ENCODE measurements at regions not wholly inside any gene's neighbourhood (a gene's known extent, or its start where the extent isn't known, plus 50 kb on each side); places are given as distances from the start of the nearest gene placed in this dataset.
"Not testable (repeated sequence)": the region's sequence is repeated elsewhere in the genome, so short reads cannot be mapped to it uniquely, and the experiment has no call there.

GRCh38 chr1:164443166-164443565 is 115.8 kb upstream of the PBX1 start:
- Histone ChIP-seq H3K36me3 (ENCODE audit: control insufficient read depth, insufficient read depth, low read length) (no peaks in the 10 kb centered on the region), H3K4me1 (ENCODE audit: control insufficient read depth, insufficient read depth, low read length, poor library complexity, severe bottlenecking) (no peaks in the 10 kb centered on the region), H3K27ac (ENCODE audit: low read depth, low read length, severe bottlenecking) (no peak overlapping the region), H3K4me3 (ENCODE audit: extremely low read depth, insufficient read depth, low read length, poor library complexity, severe bottlenecking) (no peak overlapping the region), H3K9me3 (ENCODE audit: control insufficient read depth, low read length) (no peaks in the 10 kb centered on the region)
- no CpG with 5 or more reads among the region's 1 CpG for WGBS, 2 experiments (ENCODE audit: insufficient coverage in 2 of 2)

- H3K4me3 ChIP-seq (ENCODE audit: extremely low read depth, insufficient read depth, low read length, poor library complexity, severe bottlenecking), result no peak overlapping the region
- no peak overlapping the region for H3K27ac ChIP-seq (ENCODE audit: low read depth, low read length, severe bottlenecking)
- H3K36me3 ChIP-seq (ENCODE audit: control insufficient read depth, insufficient read depth, low read length), result no peaks in the 10 kb centered on the region
- WGBS, 2 experiments (ENCODE audit: insufficient coverage in 2 of 2), result no CpG with 5 or more reads among the region's 1 CpG
- H3K4me1 ChIP-seq (ENCODE audit: control insufficient read depth, insufficient read depth, low read length, poor library complexity, severe bottlenecking), result no peaks in the 10 kb centered on the region
- no peaks in the 10 kb centered on the region for H3K9me3 ChIP-seq (ENCODE audit: control insufficient read depth, low read length)
Measured at GRCh38 chr1:164443836-164444235, 115.1 kb upstream of the PBX1 start.

GRCh38 chr1:164446020-164446419 is 113.0 kb upstream of the PBX1 start:
- Histone ChIP-seq H3K9me3 (ENCODE audit: control insufficient read depth, low read length) (no peaks in the 10 kb centered on the region), H3K4me3 (ENCODE audit: extremely low read depth, insufficient read depth, low read length, poor library complexity, severe bottlenecking) (no peak overlapping the region), H3K4me1 (ENCODE audit: control insufficient read depth, insufficient read depth, low read length, poor library complexity, severe bottlenecking) (no peaks in the 10 kb centered on the region), H3K36me3 (ENCODE audit: control insufficient read depth, insufficient read depth, low read length) (no peaks in the 10 kb centered on the region), H3K27ac (ENCODE audit: low read depth, low read length, severe bottlenecking) (no peak overlapping the region)
- 83 to 100% methylated on average over 1 to 3 of the region's 6 CpGs for WGBS, 2 experiments (ENCODE audit: insufficient coverage in 2 of 2)

GRCh38 chr1:164452549-164452948 is 106.4 kb upstream of the PBX1 start:
- Histone ChIP-seq H3K4me3 (ENCODE audit: extremely low read depth, insufficient read depth, low read length, poor library complexity, severe bottlenecking) (no peak overlapping the region), H3K36me3 (ENCODE audit: control insufficient read depth, insufficient read depth, low read length) (no peaks in the 10 kb centered on the region), H3K4me1 (ENCODE audit: control insufficient read depth, insufficient read depth, low read length, poor library complexity, severe bottlenecking) (no peaks in the 10 kb centered on the region), H3K9me3 (ENCODE audit: control insufficient read depth, low read length) (no peaks in the 10 kb centered on the region), H3K27ac (ENCODE audit: low read depth, low read length, severe bottlenecking) (no peak overlapping the region)
- WGBS, 2 experiments (ENCODE audit: insufficient coverage in 2 of 2), result no CpG with 5 or more reads among the region's 1 CpG

- H3K4me1 ChIP-seq (ENCODE audit: control insufficient read depth, insufficient read depth, low read length, poor library complexity, severe bottlenecking), result no peaks in the 10 kb centered on the region
- H3K9me3 ChIP-seq (ENCODE audit: control insufficient read depth, low read length), result no peaks in the 10 kb centered on the region
- H3K27ac ChIP-seq (ENCODE audit: low read depth, low read length, severe bottlenecking), result no peak overlapping the region
- H3K4me3 ChIP-seq (ENCODE audit: extremely low read depth, insufficient read depth, low read length, poor library complexity, severe bottlenecking), result no peak overlapping the region
- no peaks in the 10 kb centered on the region for H3K36me3 ChIP-seq (ENCODE audit: control insufficient read depth, insufficient read depth, low read length)
- no CpG with 5 or more reads among the region's 1 CpG for WGBS, 2 experiments (ENCODE audit: insufficient coverage in 2 of 2)
Measured at GRCh38 chr1:164456272-164456671, 102.7 kb upstream of the PBX1 start.

GRCh38 chr1:164459176-164459575 is 99.8 kb upstream of the PBX1 start:
- not testable (repeated sequence) for H3K4me1 ChIP-seq (ENCODE audit: control insufficient read depth, insufficient read depth, low read length, poor library complexity, severe bottlenecking); H3K27ac ChIP-seq (ENCODE audit: low read depth, low read length, severe bottlenecking); H3K36me3 ChIP-seq (ENCODE audit: control insufficient read depth, insufficient read depth, low read length); H3K4me3 ChIP-seq (ENCODE audit: extremely low read depth, insufficient read depth, low read length, poor library complexity, severe bottlenecking); H3K9me3 ChIP-seq (ENCODE audit: control insufficient read depth, low read length)
- WGBS, 2 experiments (ENCODE audit: insufficient coverage in 2 of 2), result 89 to 97% methylated on average over 9 to 25 of the region's 25 CpGs

- no peak overlapping the region for H3K4me3 ChIP-seq (ENCODE audit: extremely low read depth, insufficient read depth, low read length, poor library complexity, severe bottlenecking)
- H3K4me1 ChIP-seq (ENCODE audit: control insufficient read depth, insufficient read depth, low read length, poor library complexity, severe bottlenecking), result no peaks in the 10 kb centered on the region
- WGBS, 2 experiments (ENCODE audit: insufficient coverage in 2 of 2), result 78 to 100% methylated on average over 1 to 3 of the region's 5 CpGs
- no peaks in the 10 kb centered on the region for H3K36me3 ChIP-seq (ENCODE audit: control insufficient read depth, insufficient read depth, low read length)
- no peak overlapping the region for H3K27ac ChIP-seq (ENCODE audit: low read depth, low read length, severe bottlenecking)
- no peaks in the 10 kb centered on the region for H3K9me3 ChIP-seq (ENCODE audit: control insufficient read depth, low read length)
Measured at GRCh38 chr1:164466001-164466421, 93.0 kb upstream of the PBX1 start.

- Histone ChIP-seq H3K4me1 (ENCODE audit: control insufficient read depth, insufficient read depth, low read length, poor library complexity, severe bottlenecking) (no peaks in the 10 kb centered on the region), H3K27ac (ENCODE audit: low read depth, low read length, severe bottlenecking) (no peak overlapping the region), H3K9me3 (ENCODE audit: control insufficient read depth, low read length) (no peaks in the 10 kb centered on the region), H3K36me3 (ENCODE audit: control insufficient read depth, insufficient read depth, low read length) (no peaks in the 10 kb centered on the region), H3K4me3 (ENCODE audit: extremely low read depth, insufficient read depth, low read length, poor library complexity, severe bottlenecking) (no peak overlapping the region)
- WGBS, 2 experiments (ENCODE audit: insufficient coverage in 2 of 2), result 85 to 100% methylated on average over 3 of the region's 5 CpGs
Measured at GRCh38 chr1:164466429-164466828, 92.6 kb upstream of the PBX1 start.

- Histone ChIP-seq H3K4me1 (ENCODE audit: control insufficient read depth, insufficient read depth, low read length, poor library complexity, severe bottlenecking) (no peaks in the 10 kb centered on the region), H3K27ac (ENCODE audit: low read depth, low read length, severe bottlenecking) (no peak overlapping the region), H3K9me3 (ENCODE audit: control insufficient read depth, low read length) (no peaks in the 10 kb centered on the region), H3K36me3 (ENCODE audit: control insufficient read depth, insufficient read depth, low read length) (no peaks in the 10 kb centered on the region), H3K4me3 (ENCODE audit: extremely low read depth, insufficient read depth, low read length, poor library complexity, severe bottlenecking) (no peak overlapping the region)
- 90 to 100% methylated on average over 2 to 4 of the region's 5 CpGs for WGBS, 2 experiments (ENCODE audit: insufficient coverage in 2 of 2)
Measured at GRCh38 chr1:164470996-164471395, 88.0 kb upstream of the PBX1 start.

- H3K4me1 ChIP-seq (ENCODE audit: control insufficient read depth, insufficient read depth, low read length, poor library complexity, severe bottlenecking), result no peaks in the 10 kb centered on the region
- 67% methylated on average over 1 of the region's 1 CpG; no CpG with 5 or more reads in 1 of the 2 experiments for WGBS, 2 experiments (ENCODE audit: insufficient coverage in 2 of 2)
- H3K4me3 ChIP-seq (ENCODE audit: extremely low read depth, insufficient read depth, low read length, poor library complexity, severe bottlenecking), result no peak overlapping the region
- no peaks in the 10 kb centered on the region for H3K9me3 ChIP-seq (ENCODE audit: control insufficient read depth, low read length)
- H3K27ac ChIP-seq (ENCODE audit: low read depth, low read length, severe bottlenecking), result no peak overlapping the region
- no peaks in the 10 kb centered on the region for H3K36me3 ChIP-seq (ENCODE audit: control insufficient read depth, insufficient read depth, low read length)
Measured at GRCh38 chr1:164472841-164473240, 86.1 kb upstream of the PBX1 start.

- H3K4me3 ChIP-seq (ENCODE audit: extremely low read depth, insufficient read depth, low read length, poor library complexity, severe bottlenecking), result no peak overlapping the region
- no peaks in the 10 kb centered on the region for H3K36me3 ChIP-seq (ENCODE audit: control insufficient read depth, insufficient read depth, low read length)
- H3K9me3 ChIP-seq (ENCODE audit: control insufficient read depth, low read length), result no peaks in the 10 kb centered on the region
- H3K27ac ChIP-seq (ENCODE audit: low read depth, low read length, severe bottlenecking), result no peak overlapping the region
- WGBS, 2 experiments (ENCODE audit: insufficient coverage in 2 of 2), result 93% methylated on average over 2 of the region's 3 CpGs; no CpG with 5 or more reads in 1 of the 2 experiments
- no peaks in the 10 kb centered on the region for H3K4me1 ChIP-seq (ENCODE audit: control insufficient read depth, insufficient read depth, low read length, poor library complexity, severe bottlenecking)
Measured at GRCh38 chr1:164473544-164473943, 85.4 kb upstream of the PBX1 start.
